HCT116 (cell line): ENCODE measurements at regions not wholly inside any gene's neighbourhood (a gene's known extent, or its start where the extent isn't known, plus 50 kb on each side); places are given as distances from the start of the nearest gene placed in this dataset.

Source experiments
- ATAC-seq: fragments of 200-7000 bp; cut with Tn5 transposase; 2 replicates; pipeline ENCODE4 v1.9.1; 2020; ENCODE audit warnings: mild to moderate bottlenecking, moderate library complexity
- BruUV-seq: library from RNA; stranded (reverse); fragments of 400-500 nt; replicated peaks from 2 replicates; lab custom pipeline; 2021; lab: Mats Ljungman, UMichigan
- CTCF ChIA-PET: fragments of 300-600 bp; sonication (Branson Sonifier 250); formaldehyde crosslinking; loops from one replicate; lab custom pipeline; 2021; ENCODE audit warnings: antibody characterized with exemption; lab: Charles Lee
- POLR2A ChIA-PET: fragments of 300-600, 350-600 bp; sonication (Branson Sonifier 250); formaldehyde crosslinking; loops from one replicate; lab custom pipeline; 2021; ENCODE audit warnings: antibody characterized with exemption; lab: Charles Lee
- RAD21 ChIA-PET, 2 experiments: fragments of 300-600 bp; sonication (Branson Sonifier 250); formaldehyde crosslinking; loops; one replicate each; lab custom pipeline; 2023; ENCODE audit warnings: low total read pairs in 2 of 2; ENCODE audit not compliant: uncharacterized antibody in 2 of 2, unreplicated experiment in 2 of 2, low non-redundant PET in 1 of 2; lab: Charles Lee
- DNase-seq: peaks from one replicate; pipeline ENCODE4 v3.0.0-alpha.2; 2010; ENCODE audit warnings: low read depth, low spot score
- H2AFZ ChIP-seq: fragments of 200-600 bp; shearing (Covaris generic), sonication (generic); 2 replicates; pipeline ENCODE4 v1.6.1; 2017; ENCODE audit warnings: low read depth, mixed run types, mixed read lengths, antibody characterized with exemption, low read length; ENCODE audit not compliant: poor library complexity, severe bottlenecking
- H3K27ac ChIP-seq: 2 replicates; pipeline ENCODE4 v1.5.1; 2012; ENCODE audit warnings: low read depth, low read length
- H3K27me3 ChIP-seq: fragments of 200-600 bp; sonication (generic); 2 replicates; pipeline ENCODE4 v1.6.1; 2016; ENCODE audit warnings: mixed run types, low read length, mixed read lengths; ENCODE audit not compliant: insufficient read depth
- H3K36me3 ChIP-seq, 2 experiments: fragments of 200-500 bp in 1 of 2; fragments of 200-600 bp in 1 of 2; sonication (Bioruptor generic) in 1 of 2; sonication (generic) in 1 of 2; 2 replicates each; pipeline versions ENCODE4 v1.5.1 to v1.6.1; 2014 to 2016; ENCODE audit warnings: low read length in 2 of 2, inconsistent platforms in 1 of 2, mixed read lengths in 1 of 2, mixed run types in 1 of 2; ENCODE audit not compliant: insufficient read depth in 2 of 2, control insufficient read depth in 1 of 2
- H3K4me1 ChIP-seq, 2 experiments: fragments of 200-600 bp in 1 of 2; sonication (generic) in 1 of 2; 2 replicates each; pipeline versions ENCODE4 v1.5.1 to v1.6.1; 2012 to 2017; ENCODE audit warnings: low read length in 2 of 2, inconsistent platforms in 1 of 2, mild to moderate bottlenecking in 1 of 2, mixed read lengths in 1 of 2, mixed run types in 1 of 2, moderate library complexity in 1 of 2; ENCODE audit not compliant: insufficient read depth in 2 of 2, control insufficient read depth in 1 of 2
- H3K4me2 ChIP-seq: fragments of 200-600 bp; sonication (generic); 2 replicates; pipeline ENCODE4 v1.6.1; 2017; ENCODE audit warnings: mixed run types, low read length, mixed read lengths
- H3K4me3 ChIP-seq, 2 experiments: fragments of 200-600 bp in 1 of 2; sonication (generic) in 1 of 2; replicated peaks in 1 of 2; 2 replicates each; pipeline ENCODE4 v1.5.1; 2011 to 2016; ENCODE audit warnings: low read length in 2 of 2, control low read depth in 1 of 2, low read depth in 1 of 2, mild to moderate bottlenecking in 1 of 2, mixed read lengths in 1 of 2, mixed run types in 1 of 2
- H3K79me2 ChIP-seq: fragments of 200-600 bp; sonication (generic); 2 replicates; pipeline ENCODE4 v1.6.1; 2017; ENCODE audit warnings: mild to moderate bottlenecking, mixed run types, low read length, moderate library complexity, mixed read lengths; ENCODE audit not compliant: insufficient read depth
- H3K9ac ChIP-seq: fragments of 200-600 bp; sonication (generic); 2 replicates; pipeline ENCODE4 v1.6.1; 2016; ENCODE audit warnings: low read length, mixed read lengths
- H3K9me2 ChIP-seq: fragments of 200-600 bp; sonication (generic), shearing (Covaris generic); 2 replicates; pipeline ENCODE4 v1.6.1; 2017; ENCODE audit warnings: mixed run types, mild to moderate bottlenecking, moderate library complexity; ENCODE audit not compliant: insufficient read depth
- H3K9me3 ChIP-seq, 2 experiments: fragments of 200-500 bp in 1 of 2; fragments of 200-600 bp in 1 of 2; sonication (Bioruptor generic) in 1 of 2; sonication (generic) in 1 of 2; 2 replicates each; pipeline ENCODE4 v1.6.1; 2014 to 2017; ENCODE audit warnings: low read length in 2 of 2, mixed read lengths in 2 of 2, inconsistent platforms in 1 of 2, low read depth in 1 of 2, mild to moderate bottlenecking in 1 of 2, mixed run types in 1 of 2, moderate library complexity in 1 of 2; ENCODE audit not compliant: control insufficient read depth in 1 of 2, insufficient read depth in 1 of 2
- H4K20me1 ChIP-seq: fragments of 200-600 bp; sonication (generic), shearing (Covaris generic); 2 replicates; pipeline ENCODE4 v1.6.1; 2017; ENCODE audit warnings: mixed run types, mild to moderate bottlenecking, moderate library complexity; ENCODE audit not compliant: insufficient read depth
- ATF3 ChIP-seq: IDR thresholded peaks from 2 replicates; pipeline ENCODE4 v1.6.1; 2012
- CTCF ChIP-seq, 3 experiments: fragments of 200-600 bp in 1 of 3; sonication (generic) in 1 of 3; IDR thresholded peaks in 2 of 3; conservative IDR thresholded peaks in 1 of 3; 2 replicates each; pipeline ENCODE4 v1.5.1; 2012 to 2017; ENCODE audit warnings: low read depth in 2 of 3, low read length in 2 of 3, antibody characterized with exemption in 1 of 3, borderline replicate concordance in 1 of 3, control low read depth in 1 of 3, mild to moderate bottlenecking in 1 of 3, mixed read lengths in 1 of 3, mixed run types in 1 of 3, moderate library complexity in 1 of 3; ENCODE audit not compliant: insufficient read depth in 1 of 3
- ELF1 ChIP-seq: IDR thresholded peaks from 2 replicates; pipeline ENCODE4 v1.6.1; 2012; ENCODE audit warnings: low read depth, borderline replicate concordance
- EZH2phosphoT487 ChIP-seq: fragments of 200-600 bp; IDR thresholded peaks from 2 replicates; pipeline ENCODE4 v1.6.1; 2018; ENCODE audit warnings: antibody characterized with exemption, borderline replicate concordance
- REST ChIP-seq: IDR thresholded peaks from 2 replicates; pipeline ENCODE4 v1.6.1; 2012; ENCODE audit warnings: low read depth
- intact Hi-C: fragments of 100-400 bp; cut with micrococcal nuclease; formaldehyde crosslinking; loops from 2 replicates; pipeline ENCODE4 v1.10.0; 2022

- TF ChIP-seq REST (no peak), CTCF (IDR thresholded peaks at IDR 0.05 in 2 of 3, conservative IDR thresholded peaks at IDR 0.05 in 1 of 3; ENCODE audit: borderline replicate concordance in 1 of 3, insufficient read depth in 1 of 3, low read depth in 2 of 3, low read length in 2 of 3) (no peak), ELF1 (no peak), ATF3 (no peak)
These were observed 137.2 kb upstream of the PELI2 start (continued) for GRCh38 chr14:55980970-55981369.

GRCh38 chr14:55986069-55986468 is 132.1 kb upstream of the PELI2 start:
- no peak for TF ChIP-seq EZH2phosphoT487
- H3K36me3 ChIP-seq, result no peaks in the 10 kb centered on the region
- BruUV-seq, result no TSS peak
- no peak overlapping the region for H3K27ac ChIP-seq
- H3K4me3 ChIP-seq, result no peak overlapping the region
- no peaks in the 10 kb centered on the region for H3K9me2 ChIP-seq
- CTCF ChIA-PET, result no interaction called here
- H2AFZ ChIP-seq, result no peak overlapping the region
- DNase-seq, result no peak
- RAD21 ChIA-PET, result no interaction called here
- no peak overlapping the region for H3K9ac ChIP-seq
- no peak for ATAC-seq
- H3K4me2 ChIP-seq, result no peak overlapping the region
- H3K9me3 ChIP-seq, result no peaks in the 10 kb centered on the region
- intact Hi-C loops, result no loop called here
- H3K4me1 ChIP-seq, result no peaks in the 10 kb centered on the region
- H4K20me1 ChIP-seq, result no peaks in the 10 kb centered on the region
- POLR2A ChIA-PET, result no interaction called here
- peaks cover 37% of the 10 kb centered on the region for H3K27me3 ChIP-seq
- H3K79me2 ChIP-seq, result no peaks in the 10 kb centered on the region
